Osteoblast (primary cell): ENCODE measurements at regions not wholly inside any gene's neighbourhood (a gene's known extent, or its start where the extent isn't known, plus 50 kb on each side); places are given as distances from the start of the nearest gene placed in this dataset.

Source experiments
- DNase-seq: peaks from one replicate; pipeline ENCODE4 v3.0.0; 2011; ENCODE audit warnings: low spot score, mixed read lengths; ENCODE audit not compliant: insufficient read length; ENCODE audit errors: missing footprints
- H2AFZ ChIP-seq: 2 replicates; pipeline ENCODE4 v1.6.0; 2011; ENCODE audit warnings: mild to moderate bottlenecking, low read length
- H3K27ac ChIP-seq: 2 replicates; pipeline ENCODE4 v1.5.1; 2011; ENCODE audit warnings: mild to moderate bottlenecking, low read depth, low read length, moderate library complexity
- H3K27me3 ChIP-seq: 2 replicates; pipeline ENCODE4 v1.6.0; 2012; ENCODE audit warnings: mild to moderate bottlenecking, control low read depth, inconsistent platforms, low read length, moderate library complexity; ENCODE audit not compliant: insufficient read depth
- H3K36me3 ChIP-seq: 2 replicates; pipeline ENCODE4 v1.5.1; 2011; ENCODE audit warnings: mild to moderate bottlenecking, low read length, control low read depth, moderate library complexity; ENCODE audit not compliant: insufficient read depth
- H3K4me1 ChIP-seq: 2 replicates; pipeline ENCODE4 v1.5.1; 2011; ENCODE audit warnings: mild to moderate bottlenecking, low read length, control low read depth, moderate library complexity; ENCODE audit not compliant: insufficient read depth
- H3K4me2 ChIP-seq: 2 replicates; pipeline ENCODE4 v1.6.0; 2011; ENCODE audit warnings: mild to moderate bottlenecking, low read length; ENCODE audit not compliant: insufficient read depth
- H3K4me3 ChIP-seq: fragments of 200-600 bp; sonication (generic); 3 replicates; pipeline ENCODE4 v1.5.1; 2012; ENCODE audit warnings: mild to moderate bottlenecking, low read length, inconsistent platforms; ENCODE audit not compliant: insufficient read depth
- H3K79me2 ChIP-seq: 2 replicates; pipeline ENCODE4 v1.6.0; 2012; ENCODE audit warnings: mild to moderate bottlenecking, low read length, control low read depth, inconsistent platforms; ENCODE audit not compliant: insufficient read depth
- H3K9me3 ChIP-seq: 2 replicates; pipeline ENCODE4 v1.5.1; 2011; ENCODE audit warnings: low read depth, low read length, control low read depth
- H4K20me1 ChIP-seq: 2 replicates; pipeline ENCODE4 v1.6.0; 2012; ENCODE audit warnings: mild to moderate bottlenecking, low read length, control low read depth; ENCODE audit not compliant: insufficient read depth
- CTCF ChIP-seq: IDR thresholded peaks from 2 replicates; pipeline ENCODE4 v1.5.1; 2011; ENCODE audit warnings: mild to moderate bottlenecking, low read depth, low read length, moderate library complexity; ENCODE audit errors: extremely low read depth

DNA sequence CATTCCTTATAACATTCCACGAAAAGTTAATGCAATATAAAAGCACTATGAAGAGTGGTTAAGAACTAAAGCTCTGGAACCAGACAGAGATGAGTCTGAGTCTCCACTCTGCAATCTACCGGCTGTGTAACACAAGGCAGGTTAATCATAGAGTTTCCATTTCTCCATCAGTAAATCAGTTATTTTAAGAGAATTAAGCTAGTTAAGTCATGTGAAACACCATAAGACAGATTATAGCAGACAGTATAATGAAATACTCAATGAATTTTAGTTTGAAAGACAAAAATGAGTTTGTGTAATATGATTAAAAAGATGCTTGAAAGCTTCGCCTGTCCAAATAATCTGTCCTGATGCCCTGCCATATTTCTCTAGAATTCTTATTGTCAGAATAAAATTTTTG, 282.6 kb upstream of the ACTRT1 start:
- no peak overlapping the region for H3K4me2 ChIP-seq
- no peak overlapping the region for H2AFZ ChIP-seq
- H3K4me1 ChIP-seq = no peaks in the 10 kb centered on the region
- H3K27me3 ChIP-seq = no peaks in the 10 kb centered on the region
- no peak overlapping the region for H3K4me3 ChIP-seq
- no peaks in the 10 kb centered on the region for H4K20me1 ChIP-seq
- DNase-seq = no peak
- no peaks in the 10 kb centered on the region for H3K79me2 ChIP-seq
- no peak for TF ChIP-seq CTCF
- H3K9me3 ChIP-seq = no peaks in the 10 kb centered on the region
- H3K36me3 ChIP-seq = no peaks in the 10 kb centered on the region
- H3K27ac ChIP-seq = no peak overlapping the region

DNA sequence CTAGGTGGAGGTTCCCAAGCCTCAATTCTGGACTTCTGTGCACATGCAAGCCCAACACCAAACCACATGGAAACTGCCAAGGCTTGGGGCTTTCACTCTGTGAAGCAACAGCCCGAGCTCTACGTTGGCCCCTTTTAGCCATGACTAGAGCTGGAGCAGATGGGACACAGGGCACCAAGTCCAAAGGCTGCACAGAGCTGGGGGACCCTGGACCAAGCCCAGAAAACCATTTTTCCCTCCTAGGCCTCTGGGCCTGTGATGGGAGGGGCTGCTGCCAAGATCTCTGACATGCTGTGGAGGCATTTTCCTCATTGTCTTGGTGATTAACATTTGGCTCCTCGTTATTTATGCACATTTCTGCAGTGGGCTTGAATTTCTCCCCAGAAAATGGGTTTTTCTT, 258.7 kb upstream of the ACTRT1 start:
- no peak overlapping the region for H3K4me2 ChIP-seq
- no peak overlapping the region for H3K4me3 ChIP-seq
- H4K20me1 ChIP-seq = no peaks in the 10 kb centered on the region
- no peaks in the 10 kb centered on the region for H3K36me3 ChIP-seq
- no peak for TF ChIP-seq CTCF
- H3K79me2 ChIP-seq = no peaks in the 10 kb centered on the region
- no peak for DNase-seq
- no peaks in the 10 kb centered on the region for H3K4me1 ChIP-seq
- no peak overlapping the region for H3K27ac ChIP-seq
- H3K9me3 ChIP-seq = no peaks in the 10 kb centered on the region
- H2AFZ ChIP-seq = no peak overlapping the region
- no peaks in the 10 kb centered on the region for H3K27me3 ChIP-seq

- H3K36me3 ChIP-seq = no peaks in the 10 kb centered on the region
- no peak for DNase-seq
- H3K27me3 ChIP-seq = no peaks in the 10 kb centered on the region
- no peak overlapping the region for H3K27ac ChIP-seq
- H3K4me3 ChIP-seq = no peak overlapping the region
- no peak overlapping the region for H2AFZ ChIP-seq
- no peak overlapping the region for H3K4me2 ChIP-seq
- no peaks in the 10 kb centered on the region for H3K9me3 ChIP-seq
- no peaks in the 10 kb centered on the region for H3K4me1 ChIP-seq
- TF ChIP-seq CTCF = no peak
- H4K20me1 ChIP-seq = no peaks in the 10 kb centered on the region
- H3K79me2 ChIP-seq = no peaks in the 10 kb centered on the region
These were observed 257.1 kb upstream of the ACTRT1 start for GRCh38 chrX:128309311-128309710.

GRCh38 chrX:128294198-128294597, 242.0 kb upstream of the ACTRT1 start:
- Histone ChIP-seq H2AFZ (no peak overlapping the region), H3K27me3 (no peaks in the 10 kb centered on the region), H3K36me3 (no peaks in the 10 kb centered on the region), H3K9me3 (no peaks in the 10 kb centered on the region), H3K4me1 (no peaks in the 10 kb centered on the region), H3K79me2 (no peaks in the 10 kb centered on the region), H3K4me3 (no peak overlapping the region), H3K4me2 (no peak overlapping the region), H3K27ac (no peak overlapping the region), H4K20me1 (no peaks in the 10 kb centered on the region)
- no peak for DNase-seq
- TF ChIP-seq CTCF = no peak
